ENCODE measurements at regions not wholly inside any gene's neighbourhood (a gene's known extent, or its start where the extent isn't known, plus 50 kb on each side); places are given as distances from the start of the nearest gene placed in this dataset.
A peak's percentile ranks its signal among the peaks of the same experiment; 100 is the strongest.

DNA sequence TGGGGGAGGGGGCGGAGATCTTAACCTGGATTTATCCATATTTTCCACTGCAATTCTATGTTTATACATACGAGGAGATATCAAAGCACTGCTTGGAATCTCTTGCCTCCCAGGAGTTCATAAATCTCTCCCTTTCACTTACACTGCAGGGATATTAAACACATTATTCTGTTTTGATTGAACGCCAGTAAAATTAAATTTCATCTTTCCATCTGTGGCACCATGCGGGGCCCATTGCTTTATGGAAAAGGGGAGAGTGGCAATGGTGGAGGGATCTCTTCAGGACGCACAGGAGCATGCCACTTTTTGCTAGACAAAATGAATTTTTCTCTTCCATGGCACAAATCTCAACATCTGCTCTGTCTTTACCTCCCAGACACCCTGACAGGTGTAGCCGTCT is 648.0 kb upstream of the PLXNA2 start:
- no peak for DNase-seq (ENCODE audit: low read depth)

DNA sequence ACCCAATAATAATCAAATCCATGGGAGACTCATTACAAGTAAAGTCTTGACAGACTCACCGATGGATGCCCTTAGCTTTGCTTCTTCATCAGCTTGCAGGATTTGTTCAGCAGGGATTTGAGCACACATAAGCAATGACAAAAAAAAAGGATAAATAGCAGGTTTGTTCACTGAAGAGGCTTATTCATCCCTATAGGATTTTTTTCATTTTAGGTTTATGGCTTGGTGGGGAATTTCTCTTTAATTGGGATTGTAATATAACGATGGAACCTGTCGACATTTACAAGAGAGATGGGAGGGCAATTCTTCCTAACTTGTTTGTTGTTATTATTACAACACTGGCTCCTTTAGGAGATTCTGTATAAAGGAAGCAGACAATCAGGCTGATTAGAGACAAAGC is 649.1 kb upstream of the PLXNA2 start:
- DNase-seq (ENCODE audit: low read depth), result no peak

DNA sequence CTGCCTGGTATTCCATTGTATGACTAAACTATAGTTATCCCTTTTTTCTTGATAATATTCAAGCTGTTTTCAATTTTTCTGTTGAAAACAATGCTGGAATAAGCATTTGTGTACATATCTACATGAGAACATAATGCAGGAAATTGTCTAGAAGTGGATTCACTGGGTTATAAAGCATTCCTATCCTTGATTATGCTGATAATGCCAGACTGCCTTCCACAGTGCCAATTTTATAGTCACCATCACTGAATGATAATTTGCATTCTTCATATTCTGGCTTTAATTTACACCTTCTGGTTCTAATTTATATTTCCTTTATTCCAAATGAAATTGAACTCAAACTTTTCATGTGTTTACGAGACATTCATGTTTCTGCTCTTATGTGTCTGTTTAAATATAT is 651.0 kb upstream of the PLXNA2 start:
- DNase-seq (ENCODE audit: low read depth), result no peak

GRCh38 chr1:208895820-208896219 is 651.6 kb upstream of the PLXNA2 start:
- no peak for DNase-seq (ENCODE audit: low read depth)

DNA sequence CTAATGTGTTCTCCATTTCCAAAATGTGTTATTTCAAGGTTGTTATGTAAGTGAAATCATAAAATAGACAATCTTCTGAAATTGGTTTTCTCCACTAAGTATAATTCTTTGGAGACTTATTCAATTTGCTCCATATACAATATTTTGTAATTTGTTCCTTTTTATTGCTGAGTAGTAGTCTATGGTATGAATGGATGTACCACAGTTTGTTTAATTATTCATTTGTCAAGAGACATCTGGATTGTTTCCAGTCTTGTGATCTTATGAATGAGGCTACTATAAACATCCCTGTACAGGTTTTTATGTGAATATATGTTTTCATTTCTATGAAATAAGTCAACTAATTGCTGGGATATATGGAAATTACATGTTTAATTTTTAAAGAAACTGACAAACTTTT is 652.6 kb upstream of the PLXNA2 start:
- no peak for DNase-seq (ENCODE audit: low read depth)

GRCh38 chr1:208899438-208899837 is 655.3 kb upstream of the PLXNA2 start:
- no peak for DNase-seq (ENCODE audit: low read depth)

- DNase-seq (ENCODE audit: low read depth), result no peak
Measured at GRCh38 chr1:208903251-208903905, 659.2 kb upstream of the PLXNA2 start.

GRCh38 chr1:208907790-208908189 is 663.6 kb upstream of the PLXNA2 start:
- no peak for DNase-seq (ENCODE audit: low read depth)

- no peak for DNase-seq (ENCODE audit: low read depth)
Measured at GRCh38 chr1:208909011-208909984, 665.1 kb upstream of the PLXNA2 start.

DNA sequence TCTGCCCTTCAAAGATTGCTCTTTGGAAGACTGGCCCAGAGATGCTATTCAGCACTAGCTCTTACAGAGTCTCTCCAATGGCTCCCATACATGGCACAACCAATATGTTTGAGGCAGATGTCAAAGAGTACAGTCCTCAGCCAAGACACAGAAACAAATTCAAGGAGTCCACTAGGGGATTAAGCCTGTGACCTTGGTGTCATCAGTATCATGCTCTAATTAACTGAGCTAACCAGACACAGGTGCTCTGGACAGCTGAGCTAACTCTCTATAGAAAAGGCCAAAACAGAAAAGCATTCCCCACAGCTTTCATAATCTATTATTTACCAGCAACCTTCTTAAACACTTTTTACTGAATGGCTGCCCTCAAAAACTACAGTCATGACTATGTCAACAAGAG is 666.0 kb upstream of the PLXNA2 start:
- peak; percentile 57 for DNase-seq (ENCODE audit: low read depth)

GRCh38 chr1:208917281-208917680 is 666.2 kb upstream of the CAMK1G start:
- DNase-seq (ENCODE audit: low read depth), result no peak

DNA sequence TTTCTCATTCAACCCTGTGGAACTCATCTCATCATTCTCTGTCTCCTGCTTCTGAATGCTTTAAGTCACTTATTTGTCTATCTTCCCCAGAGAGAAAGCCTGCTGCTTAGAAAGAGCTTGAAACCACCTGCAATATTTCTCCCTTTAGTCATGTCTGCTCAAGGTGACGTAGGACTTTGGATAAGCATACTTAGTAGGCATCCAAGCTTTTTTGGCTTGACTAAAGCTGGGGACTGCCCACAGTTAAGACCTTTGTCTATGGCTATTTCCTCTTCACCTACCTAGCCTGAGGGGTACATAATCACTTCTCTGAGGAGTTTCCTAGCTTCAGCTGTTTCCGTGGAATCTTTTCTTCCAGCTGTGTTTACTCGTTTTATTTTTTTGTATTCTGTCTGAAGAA is 665.8 kb upstream of the CAMK1G start:
- DNase-seq (ENCODE audit: low read depth), result no peak

DNA sequence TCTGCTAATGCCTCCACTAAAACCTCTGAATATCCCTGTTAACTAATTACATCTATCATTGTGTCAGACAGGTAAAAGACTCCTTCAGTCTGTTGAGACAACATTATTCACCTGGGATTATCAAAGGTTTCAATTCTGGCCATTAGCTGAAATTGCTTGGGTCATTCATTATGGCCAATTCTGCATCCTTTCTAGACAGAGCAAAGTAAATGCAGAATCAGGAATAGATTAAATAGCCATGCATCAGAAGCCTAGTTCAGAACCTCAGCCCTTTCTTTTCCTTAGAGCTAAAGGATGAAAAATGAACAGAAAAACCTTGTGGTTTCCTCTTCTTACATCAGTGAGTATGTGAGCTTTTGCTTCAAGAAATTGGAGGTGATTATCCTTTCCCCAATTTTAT is 665.4 kb upstream of the CAMK1G start:
- no peak for DNase-seq (ENCODE audit: low read depth)

DNA sequence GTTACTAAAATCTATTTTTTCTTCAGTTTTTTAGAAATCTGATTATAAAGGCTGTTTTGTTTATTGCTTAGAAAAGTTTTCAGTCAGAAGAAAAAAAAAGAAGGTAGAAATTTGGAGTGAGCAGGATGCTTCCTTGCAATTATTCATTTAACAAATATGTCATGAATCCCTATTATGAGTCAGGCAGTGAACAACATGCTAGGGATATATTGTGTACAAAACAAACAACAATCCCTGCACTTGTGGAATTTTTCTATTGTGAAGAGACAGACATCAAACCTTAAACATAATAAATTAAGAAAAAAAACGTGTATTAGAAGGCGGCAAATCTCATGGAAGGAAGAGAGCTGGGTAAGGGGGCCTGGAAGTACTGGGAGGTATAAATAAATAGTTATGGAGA is 664.1 kb upstream of the CAMK1G start:
- DNase-seq (ENCODE audit: low read depth), result peak; percentile 12

DNA sequence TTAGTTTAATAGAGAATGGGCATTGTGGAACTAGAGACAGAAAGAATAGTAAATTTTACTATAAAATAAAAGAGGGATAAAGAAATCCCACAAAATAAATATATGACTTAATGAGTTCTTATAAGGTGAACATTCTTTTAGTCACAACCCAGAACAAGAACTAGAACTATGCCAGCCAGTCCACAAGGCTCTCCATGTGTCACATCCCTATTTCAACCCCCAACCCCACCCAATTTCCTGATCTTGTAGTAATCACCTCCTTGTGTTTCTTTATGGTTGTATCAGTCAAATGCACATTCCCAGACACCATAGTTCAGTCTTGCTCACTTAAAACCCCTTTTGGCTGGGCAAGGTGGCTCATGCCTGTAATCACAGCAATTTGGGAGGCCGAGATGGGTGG is 662.3 kb upstream of the CAMK1G start:
- no peak for DNase-seq (ENCODE audit: low read depth)

DNA sequence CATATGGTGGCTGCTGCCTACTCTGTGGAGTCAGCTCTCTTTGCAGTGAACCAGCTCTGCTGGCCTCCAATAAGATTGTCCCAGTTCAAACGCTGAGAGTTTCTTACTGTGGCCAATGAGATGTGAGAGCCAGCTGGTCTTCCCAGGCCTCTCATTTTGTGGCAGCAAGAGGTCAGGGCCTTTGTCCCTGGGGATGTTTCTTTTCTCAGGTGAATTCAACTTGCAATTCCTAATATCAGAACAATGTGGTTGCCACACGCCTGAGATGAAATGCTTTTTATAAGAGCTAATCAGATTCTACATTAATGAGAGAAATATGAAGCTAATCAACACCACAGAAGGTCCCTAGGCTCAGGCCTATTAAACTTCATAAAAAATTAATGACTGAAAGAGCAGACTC is 660.1 kb upstream of the CAMK1G start:
- DNase-seq (ENCODE audit: low read depth), result peak; percentile 8

GRCh38 chr1:208923946-208924720 is 659.4 kb upstream of the CAMK1G start:
- DNase-seq (ENCODE audit: low read depth), result peak; percentile 26

GRCh38 chr1:208924928-208925327 is 658.6 kb upstream of the CAMK1G start:
- no peak for DNase-seq (ENCODE audit: low read depth)

DNA sequence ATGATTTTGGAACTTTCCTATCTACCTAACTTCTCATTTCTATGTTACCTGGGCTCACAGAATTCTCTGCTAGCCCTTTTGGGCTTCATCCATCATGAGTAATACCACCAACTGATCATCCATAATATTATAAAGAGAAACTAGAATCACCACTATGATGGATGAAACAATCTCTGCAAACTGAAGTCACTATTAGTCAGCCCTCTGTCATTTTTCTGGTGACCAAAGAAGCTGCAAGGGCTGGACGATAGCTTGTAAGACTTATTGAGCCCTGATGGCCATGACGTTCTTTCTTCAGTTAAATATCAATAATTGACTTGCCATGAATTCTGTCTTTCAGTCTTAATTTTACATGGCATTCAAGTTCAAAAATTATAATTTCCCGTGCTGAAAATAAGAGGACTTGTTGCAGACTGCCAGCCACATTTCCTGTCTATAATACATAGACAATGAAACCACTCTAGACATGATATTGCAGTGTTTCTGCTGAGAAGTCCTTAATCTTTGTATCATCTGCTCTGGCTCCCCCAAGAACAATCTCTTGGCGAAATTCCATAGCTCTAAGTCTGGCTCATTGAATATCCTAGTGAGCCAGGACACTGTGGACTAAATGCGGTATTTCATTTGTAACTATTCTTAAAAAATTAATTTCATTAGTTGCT is 655.0 kb upstream of the CAMK1G start:
- no peak for DNase-seq (ENCODE audit: low read depth)

DNA sequence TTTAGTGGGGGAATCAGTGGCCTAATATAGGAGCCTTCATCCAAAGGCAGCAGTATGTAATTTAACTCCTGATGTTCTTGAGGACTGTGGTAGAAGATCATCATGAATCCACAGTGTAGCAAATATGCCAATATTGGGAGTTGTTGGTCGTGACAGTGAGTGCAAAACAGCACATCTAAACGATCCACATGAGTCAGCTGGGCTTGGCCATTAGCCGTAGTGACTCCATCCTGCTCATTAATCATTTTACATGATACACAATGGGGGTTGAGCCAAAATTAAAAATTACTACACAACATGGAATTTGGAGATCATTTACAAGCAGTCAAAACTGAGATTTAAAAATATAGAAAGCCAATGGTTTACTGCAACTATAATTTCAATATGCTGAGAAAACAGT is 653.9 kb upstream of the CAMK1G start:
- DNase-seq (ENCODE audit: low read depth), result no peak

DNA sequence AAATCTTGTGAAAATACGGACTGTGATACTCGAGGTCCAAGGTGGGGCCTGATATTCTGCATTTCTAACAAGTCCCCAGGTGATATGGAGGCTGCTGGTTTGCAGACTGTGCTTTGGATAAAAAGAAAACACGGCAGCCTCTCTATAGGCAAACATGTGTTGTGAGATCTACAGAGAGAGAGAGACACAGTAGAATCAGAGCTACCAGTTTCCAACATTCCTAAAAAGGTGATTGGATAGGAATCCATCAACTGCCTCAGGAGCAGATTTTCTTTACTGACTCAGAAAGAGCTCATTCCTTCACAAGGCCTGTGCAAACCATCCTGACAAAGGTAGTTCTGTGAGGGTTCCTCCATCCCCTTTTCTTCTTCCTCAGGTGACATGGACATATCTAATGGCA is 651.6 kb upstream of the CAMK1G start:
- DNase-seq (ENCODE audit: low read depth), result no peak

Data from myocyte (in vitro differentiated cells).